Testis (tissue), 2 donors: ENCODE measurements at regions not wholly inside any gene's neighbourhood (a gene's known extent, or its start where the extent isn't known, plus 50 kb on each side); places are given as distances from the start of the nearest gene placed in this dataset.

Experiments
- POLR2A ChIP-seq: fragments of 450-650 bp; IDR thresholded peaks from one replicate; pipeline ENCODE4 v1.6.1; 2017; ENCODE audit warnings: antibody characterized with exemption, mild to moderate bottlenecking, moderate library complexity
- TF ChIP-seq, protein P1 (sequence below), 3 experiments: fragments of 450-650 bp in 2 of 3; fragments of 200-600 bp in 1 of 3; sonication (generic) in 1 of 3; IDR thresholded peaks; one replicate each; pipeline ENCODE4 v1.5.1; 2016 to 2019; ENCODE audit warnings: antibody characterized with exemption in 3 of 3, mild to moderate bottlenecking in 2 of 3, moderate library complexity in 1 of 3

- TF ChIP-seq, protein P1, sequence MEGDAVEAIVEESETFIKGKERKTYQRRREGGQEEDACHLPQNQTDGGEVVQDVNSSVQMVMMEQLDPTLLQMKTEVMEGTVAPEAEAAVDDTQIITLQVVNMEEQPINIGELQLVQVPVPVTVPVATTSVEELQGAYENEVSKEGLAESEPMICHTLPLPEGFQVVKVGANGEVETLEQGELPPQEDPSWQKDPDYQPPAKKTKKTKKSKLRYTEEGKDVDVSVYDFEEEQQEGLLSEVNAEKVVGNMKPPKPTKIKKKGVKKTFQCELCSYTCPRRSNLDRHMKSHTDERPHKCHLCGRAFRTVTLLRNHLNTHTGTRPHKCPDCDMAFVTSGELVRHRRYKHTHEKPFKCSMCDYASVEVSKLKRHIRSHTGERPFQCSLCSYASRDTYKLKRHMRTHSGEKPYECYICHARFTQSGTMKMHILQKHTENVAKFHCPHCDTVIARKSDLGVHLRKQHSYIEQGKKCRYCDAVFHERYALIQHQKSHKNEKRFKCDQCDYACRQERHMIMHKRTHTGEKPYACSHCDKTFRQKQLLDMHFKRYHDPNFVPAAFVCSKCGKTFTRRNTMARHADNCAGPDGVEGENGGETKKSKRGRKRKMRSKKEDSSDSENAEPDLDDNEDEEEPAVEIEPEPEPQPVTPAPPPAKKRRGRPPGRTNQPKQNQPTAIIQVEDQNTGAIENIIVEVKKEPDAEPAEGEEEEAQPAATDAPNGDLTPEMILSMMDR (IDR thresholded peaks at IDR 0.05) = no peak
- TF ChIP-seq POLR2A = no peak
Measured at GRCh38 chr11:23574149-23574548, 713.9 kb upstream of the CCDC179 start.
